OCI-LY7 (cell line): ENCODE measurements at regions not wholly inside any gene's neighbourhood (a gene's known extent, or its start where the extent isn't known, plus 50 kb on each side); places are given as distances from the start of the nearest gene placed in this dataset.
"Not testable (repeated sequence)": the region's sequence is repeated elsewhere in the genome, so short reads cannot be mapped to it uniquely, and the experiment has no call there.

Source experiments
- BruUV-seq: library from RNA; stranded (reverse); fragments of 400-500 nt; replicated peaks from 2 replicates; lab custom pipeline; 2021; lab: Mats Ljungman, UMichigan
- CTCF ChIA-PET: fragments of 300-600 bp; sonication (Branson Sonifier 250); formaldehyde crosslinking; loops from one replicate; lab custom pipeline; 2022; ENCODE audit warnings: antibody characterized with exemption; ENCODE audit not compliant: unreplicated experiment; lab: Charles Lee
- POLR2A ChIA-PET: fragments of 300-600 bp; sonication (Branson Sonifier 250); formaldehyde crosslinking; loops from one replicate; lab custom pipeline; 2022; ENCODE audit warnings: antibody characterized with exemption; lab: Charles Lee
- DNase-seq: peaks from one replicate; pipeline ENCODE4 v3.0.0-alpha.2; 2015; ENCODE audit warnings: low spot score
- H2AFZ ChIP-seq: fragments of 200-600 bp; sonication (generic), shearing (Covaris generic); 2 replicates; pipeline ENCODE4 v1.6.1; 2014; ENCODE audit warnings: mild to moderate bottlenecking, antibody characterized with exemption, low read length, moderate library complexity
- H3K27ac ChIP-seq: fragments of 200-600 bp; sonication (generic); 2 replicates; pipeline ENCODE4 v1.5.1; 2014; ENCODE audit warnings: mixed run types, low read depth, mild to moderate bottlenecking, moderate library complexity, low read length, inconsistent platforms; ENCODE audit not compliant: poor library complexity, severe bottlenecking
- H3K36me3 ChIP-seq: fragments of 200-600 bp; sonication (generic); 2 replicates; pipeline ENCODE4 v1.6.1; 2014; ENCODE audit warnings: mild to moderate bottlenecking, antibody characterized with exemption, low read length, moderate library complexity, mixed read lengths; ENCODE audit not compliant: insufficient read depth
- H3K4me1 ChIP-seq: fragments of 200-600 bp; sonication (generic); 2 replicates; pipeline ENCODE4 v1.5.1; 2014; ENCODE audit warnings: mild to moderate bottlenecking, low read length; ENCODE audit not compliant: insufficient read depth, poor library complexity, severe bottlenecking
- H3K4me2 ChIP-seq: fragments of 200-600 bp; sonication (generic); 2 replicates; pipeline ENCODE4 v1.6.1; 2014; ENCODE audit warnings: mild to moderate bottlenecking, low read length
- H3K4me3 ChIP-seq: fragments of 200-600 bp; sonication (generic); 2 replicates; pipeline ENCODE4 v1.5.1; 2014; ENCODE audit warnings: mild to moderate bottlenecking, low read depth, low read length; ENCODE audit not compliant: poor library complexity, severe bottlenecking
- H3K79me2 ChIP-seq: fragments of 200-600 bp; sonication (generic); 2 replicates; pipeline ENCODE4 v1.6.1; 2016; ENCODE audit warnings: low read depth, mild to moderate bottlenecking, low read length, moderate library complexity, mixed read lengths; ENCODE audit not compliant: insufficient read depth
- H3K9me2 ChIP-seq: fragments of 200-600 bp; sonication (generic); 2 replicates; pipeline ENCODE4 v1.6.1; 2016; ENCODE audit warnings: mild to moderate bottlenecking, low read length, mixed read lengths; ENCODE audit not compliant: insufficient read depth
- H3K9me3 ChIP-seq: fragments of 200-600 bp; sonication (generic); 2 replicates; pipeline ENCODE4 v1.6.1; 2014; ENCODE audit warnings: mild to moderate bottlenecking, mixed run types, low read length, mixed read lengths
- H4K20me1 ChIP-seq: fragments of 200-600 bp; sonication (generic); 2 replicates; pipeline ENCODE4 v1.6.1; 2014; ENCODE audit warnings: mild to moderate bottlenecking, antibody characterized with exemption, low read length, moderate library complexity, mixed read lengths; ENCODE audit not compliant: insufficient read depth
- EZH2phosphoT487 ChIP-seq: fragments of 200-600 bp; sonication (generic); IDR thresholded peaks from 2 replicates; pipeline ENCODE4 v1.6.1; 2018; ENCODE audit warnings: low read depth, borderline replicate concordance, mild to moderate bottlenecking, mixed run types, antibody characterized with exemption, low read length, moderate library complexity, mixed read lengths
- intact Hi-C: fragments of 100-400 bp; cut with micrococcal nuclease; formaldehyde crosslinking; loops from one replicate; pipeline ENCODE4 v1.10.0; 2022; ENCODE audit not compliant: unreplicated experiment
- TF ChIP-seq, protein P1 (sequence below): fragments of 200-600 bp; sonication (generic); conservative IDR thresholded peaks from 2 replicates; pipeline ENCODE4 v1.5.1; 2014; ENCODE audit warnings: mild to moderate bottlenecking, antibody characterized with exemption, low read length, moderate library complexity, mixed read lengths

DNA sequence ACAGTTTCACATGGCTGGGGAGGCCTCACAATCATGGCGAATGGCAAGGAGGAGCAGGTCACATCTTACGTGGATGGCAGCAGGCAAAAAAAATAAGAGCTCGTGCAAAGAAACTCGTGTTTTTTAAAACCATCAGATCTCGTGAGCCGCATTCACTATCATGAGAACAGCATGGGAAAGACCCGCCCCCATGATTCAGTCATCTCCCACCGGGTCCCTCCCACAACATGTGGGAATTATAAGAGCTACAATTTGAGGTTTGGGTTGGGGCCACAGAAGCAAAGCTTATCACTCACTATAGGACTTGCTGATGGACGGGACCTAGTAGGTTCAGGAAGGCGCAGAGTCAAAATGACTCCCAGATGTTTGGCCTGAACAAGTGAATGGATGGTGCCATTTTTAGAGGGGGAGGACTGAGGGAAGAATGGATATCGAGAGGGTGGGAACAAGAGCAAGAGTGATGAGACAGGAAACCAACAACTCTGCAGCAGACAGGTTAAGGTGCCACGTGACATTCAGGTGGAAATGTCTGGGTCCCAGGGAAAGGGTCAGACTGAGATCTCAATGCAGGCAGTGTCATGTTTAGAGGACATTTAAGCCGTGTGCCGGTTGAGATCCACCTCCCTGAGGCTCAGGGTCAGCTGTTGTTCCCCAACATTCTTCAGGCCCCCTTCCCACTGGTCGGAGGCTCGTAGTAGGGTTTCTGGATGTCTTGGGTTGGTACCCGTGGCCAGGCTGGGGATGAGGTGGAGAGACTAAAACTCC is 85.7 kb downstream of the MYCN start:
- DNase-seq, result no peak
- intact Hi-C loops, result no loop called here
- no peaks in the 10 kb centered on the region for H3K9me2 ChIP-seq
- H3K9me3 ChIP-seq, result no peaks in the 10 kb centered on the region
- BruUV-seq, result no TSS peak
- H2AFZ ChIP-seq, result no peak overlapping the region
- CTCF ChIA-PET, result no interaction called here
- TF ChIP-seq, protein P1, sequence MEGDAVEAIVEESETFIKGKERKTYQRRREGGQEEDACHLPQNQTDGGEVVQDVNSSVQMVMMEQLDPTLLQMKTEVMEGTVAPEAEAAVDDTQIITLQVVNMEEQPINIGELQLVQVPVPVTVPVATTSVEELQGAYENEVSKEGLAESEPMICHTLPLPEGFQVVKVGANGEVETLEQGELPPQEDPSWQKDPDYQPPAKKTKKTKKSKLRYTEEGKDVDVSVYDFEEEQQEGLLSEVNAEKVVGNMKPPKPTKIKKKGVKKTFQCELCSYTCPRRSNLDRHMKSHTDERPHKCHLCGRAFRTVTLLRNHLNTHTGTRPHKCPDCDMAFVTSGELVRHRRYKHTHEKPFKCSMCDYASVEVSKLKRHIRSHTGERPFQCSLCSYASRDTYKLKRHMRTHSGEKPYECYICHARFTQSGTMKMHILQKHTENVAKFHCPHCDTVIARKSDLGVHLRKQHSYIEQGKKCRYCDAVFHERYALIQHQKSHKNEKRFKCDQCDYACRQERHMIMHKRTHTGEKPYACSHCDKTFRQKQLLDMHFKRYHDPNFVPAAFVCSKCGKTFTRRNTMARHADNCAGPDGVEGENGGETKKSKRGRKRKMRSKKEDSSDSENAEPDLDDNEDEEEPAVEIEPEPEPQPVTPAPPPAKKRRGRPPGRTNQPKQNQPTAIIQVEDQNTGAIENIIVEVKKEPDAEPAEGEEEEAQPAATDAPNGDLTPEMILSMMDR, result no peak
- TF ChIP-seq EZH2phosphoT487, result no peak
- no peaks in the 10 kb centered on the region for H4K20me1 ChIP-seq
- H3K27ac ChIP-seq, result no peak overlapping the region
- no peaks in the 10 kb centered on the region for H3K36me3 ChIP-seq
- no peaks in the 10 kb centered on the region for H3K4me1 ChIP-seq
- no peak overlapping the region for H3K4me2 ChIP-seq
- no peak overlapping the region for H3K4me3 ChIP-seq
- POLR2A ChIA-PET, result no interaction called here
- no peaks in the 10 kb centered on the region for H3K79me2 ChIP-seq

- no peak for TF ChIP-seq EZH2phosphoT487
- TF ChIP-seq, protein P1, result no peak
Measured at GRCh38 chr2:16025211-16025875, 85.0 kb downstream of the MYCN start.

GRCh38 chr2:16024628-16025027 is 84.3 kb downstream of the MYCN start:
- DNase-seq, H3K4me2 ChIP-seq, H2AFZ ChIP-seq, H3K9me3 ChIP-seq, H3K79me2 ChIP-seq, H3K9me2 ChIP-seq, CTCF ChIA-PET, H3K27ac ChIP-seq, H3K4me3 ChIP-seq, H3K36me3 ChIP-seq, intact Hi-C loops, H3K4me1 ChIP-seq, BruUV-seq, POLR2A ChIA-PET, H4K20me1 ChIP-seq: not testable (repeated sequence)

More at GRCh38 chr2:16025211-16025875, 85.0 kb downstream of the MYCN start:
- Histone ChIP-seq H3K9me2 (no peaks in the 10 kb centered on the region), H3K4me3 (no peak overlapping the region), H2AFZ (no peak overlapping the region), H3K36me3 (no peaks in the 10 kb centered on the region), H3K79me2 (no peaks in the 10 kb centered on the region), H3K4me1 (no peaks in the 10 kb centered on the region), H4K20me1 (no peaks in the 10 kb centered on the region), H3K9me3 (no peaks in the 10 kb centered on the region), H3K27ac (no peak overlapping the region), H3K4me2 (no peak overlapping the region)
- no TSS peak for BruUV-seq
- ChIA-PET CTCF (no interaction called here), POLR2A (no interaction called here)
- no peak for DNase-seq
- intact Hi-C loops, result no loop called here
